Endodermal cell (in vitro differentiated cells): ENCODE measurements at regions not wholly inside any gene's neighbourhood (a gene's known extent, or its start where the extent isn't known, plus 50 kb on each side); places are given as distances from the start of the nearest gene placed in this dataset.
"Not testable (repeated sequence)": the region's sequence is repeated elsewhere in the genome, so short reads cannot be mapped to it uniquely, and the experiment has no call there.

Experiments
- DNase-seq: peaks from one replicate; pipeline ENCODE4 v3.0.0-alpha.2; 2017
- H3K27ac ChIP-seq: 2 replicates; pipeline ENCODE4 v1.5.1; 2013; ENCODE audit warnings: mild to moderate bottlenecking, low read depth, low read length, moderate library complexity
- H3K27me3 ChIP-seq: 2 replicates; pipeline ENCODE4 v1.6.1; 2013; ENCODE audit warnings: mild to moderate bottlenecking, low read length, moderate library complexity; ENCODE audit not compliant: insufficient read depth, control insufficient read depth, poor library complexity, severe bottlenecking
- H3K36me3 ChIP-seq: 2 replicates; pipeline ENCODE4 v1.7.0; 2013; ENCODE audit warnings: mild to moderate bottlenecking, low read length, moderate library complexity; ENCODE audit not compliant: control insufficient read depth, insufficient read depth
- H3K4me1 ChIP-seq: one replicate; pipeline ENCODE4 v1.7.0; 2013; ENCODE audit warnings: low read length; ENCODE audit not compliant: control insufficient read depth, insufficient read depth
- H3K4me3 ChIP-seq: 2 replicates; pipeline ENCODE4 v1.5.1; 2013; ENCODE audit warnings: mild to moderate bottlenecking, low read length, moderate library complexity
- H3K9ac ChIP-seq: 2 replicates; pipeline ENCODE4 v1.6.1; 2013; ENCODE audit warnings: mild to moderate bottlenecking, low read length, moderate library complexity; ENCODE audit not compliant: poor library complexity, severe bottlenecking; ENCODE audit errors: extremely low read depth
- H3K9me3 ChIP-seq: 2 replicates; pipeline ENCODE4 v1.6.1; 2013; ENCODE audit warnings: mild to moderate bottlenecking, low read length, moderate library complexity; ENCODE audit not compliant: control insufficient read depth
- H3K27ac Mint-ChIP-seq: 2 replicates; pipeline ENCODE4 v1.8.0; 2020; ENCODE audit warnings: mixed read lengths
- H3K27me3 Mint-ChIP-seq: 2 replicates; pipeline ENCODE4 v1.8.0; 2021; ENCODE audit warnings: mild to moderate bottlenecking, mixed read lengths; ENCODE audit not compliant: insufficient read depth
- H3K36me3 Mint-ChIP-seq: 2 replicates; pipeline ENCODE4 v1.8.0; 2020; ENCODE audit warnings: low read depth, mixed read lengths
- H3K4me1 Mint-ChIP-seq: 2 replicates; pipeline ENCODE4 v1.8.0; 2020; ENCODE audit warnings: mixed read lengths
- H3K4me3 Mint-ChIP-seq: 2 replicates; pipeline ENCODE4 v1.8.0; 2020; ENCODE audit warnings: mild to moderate bottlenecking, moderate library complexity, mixed read lengths
- H3K9me3 Mint-ChIP-seq: 2 replicates; pipeline ENCODE4 v1.8.0; 2020; ENCODE audit warnings: mild to moderate bottlenecking, mixed read lengths
- WGBS, 2 experiments: methylation state at CpG; one replicate each; pipeline versions ENCODE4 v1.1.5 to v1.1.7; 2013; ENCODE audit warnings: missing lambda C conversion rate in 2 of 2, mixed read lengths in 1 of 2; ENCODE audit not compliant: insufficient coverage in 1 of 2, insufficient read length in 1 of 2; 5-methylcytosine and 5-hydroxymethylcytosine counted together

GRCh38 chr9:62907866-62908265 lies 1718.0 kb downstream of the SPATA31A7 start:
- not testable (repeated sequence) for H3K27ac ChIP-seq, H3K4me1 ChIP-seq, H3K27ac Mint-ChIP-seq, H3K9me3 Mint-ChIP-seq, H3K36me3 ChIP-seq, H3K4me3 Mint-ChIP-seq, DNase-seq, H3K9me3 ChIP-seq, H3K27me3 ChIP-seq, H3K4me3 ChIP-seq, H3K4me1 Mint-ChIP-seq, H3K9ac ChIP-seq, H3K36me3 Mint-ChIP-seq, H3K27me3 Mint-ChIP-seq
- 99% methylated on average over 4 of the region's 11 CpGs; no CpG with 5 or more reads in 1 of the 2 experiments for WGBS, 2 experiments

- not testable (repeated sequence) for H3K36me3 Mint-ChIP-seq, H3K27me3 Mint-ChIP-seq, H3K4me3 ChIP-seq, DNase-seq, H3K36me3 ChIP-seq, H3K9ac ChIP-seq, H3K9me3 ChIP-seq, H3K9me3 Mint-ChIP-seq, H3K4me1 ChIP-seq, H3K4me1 Mint-ChIP-seq, H3K4me3 Mint-ChIP-seq, H3K27ac ChIP-seq, H3K27me3 ChIP-seq, H3K27ac Mint-ChIP-seq
- WGBS, 2 experiments: 72% methylated on average over 2 of the region's 4 CpGs; no CpG with 5 or more reads in 1 of the 2 experiments
Observed at GRCh38 chr9:62908271-62908670, 1718.4 kb downstream of the SPATA31A7 start.

GRCh38 chr9:62909447-62909846 lies 1719.6 kb downstream of the SPATA31A7 start:
- not testable (repeated sequence) for H3K9me3 Mint-ChIP-seq, DNase-seq, H3K36me3 Mint-ChIP-seq, H3K36me3 ChIP-seq, H3K27me3 Mint-ChIP-seq, H3K27me3 ChIP-seq, H3K27ac Mint-ChIP-seq, H3K27ac ChIP-seq, H3K9ac ChIP-seq, H3K4me1 Mint-ChIP-seq, H3K9me3 ChIP-seq, H3K4me3 ChIP-seq, H3K4me3 Mint-ChIP-seq, H3K4me1 ChIP-seq
- WGBS, 2 experiments: 67 to 79% methylated on average over 1 to 3 of the region's 8 CpGs

GRCh38 chr9:62912278-62912677 lies 1722.4 kb downstream of the SPATA31A7 start:
- not testable (repeated sequence) for H3K36me3 Mint-ChIP-seq
- WGBS, 2 experiments: no CpG with 5 or more reads among the region's 4 CpGs

GRCh38 chr9:62915168-62915567 lies 1725.3 kb downstream of the SPATA31A7 start:
- WGBS, 2 experiments: 56 to 67% methylated on average over 3 to 7 of the region's 21 CpGs
- not testable (repeated sequence) for DNase-seq

More at GRCh38 chr9:62912278-62912677, 1722.4 kb downstream of the SPATA31A7 start:
- not testable (repeated sequence) for H3K4me3 ChIP-seq, H3K9me3 Mint-ChIP-seq, H3K4me3 Mint-ChIP-seq, H3K27me3 ChIP-seq, H3K9me3 ChIP-seq, H3K9ac ChIP-seq, H3K4me1 ChIP-seq, H3K36me3 ChIP-seq, H3K27ac Mint-ChIP-seq, H3K27ac ChIP-seq, DNase-seq, H3K4me1 Mint-ChIP-seq
- H3K27me3 Mint-ChIP-seq: peaks cover 10% of the 10 kb centered on the region

GRCh38 chr9:62915661-62916060 lies 1725.8 kb downstream of the SPATA31A7 start:
- not testable (repeated sequence) for H3K4me1 ChIP-seq, DNase-seq, H3K4me3 Mint-ChIP-seq, H3K27me3 ChIP-seq, H3K4me3 ChIP-seq, H3K27ac Mint-ChIP-seq, H3K9ac ChIP-seq, H3K9me3 ChIP-seq, H3K27ac ChIP-seq, H3K36me3 Mint-ChIP-seq, H3K36me3 ChIP-seq, H3K9me3 Mint-ChIP-seq, H3K4me1 Mint-ChIP-seq
- no CpG with 5 or more reads among the region's 32 CpGs for WGBS, 2 experiments
- peaks cover 11% of the 10 kb centered on the region for H3K27me3 Mint-ChIP-seq

More at GRCh38 chr9:62915168-62915567, 1725.3 kb downstream of the SPATA31A7 start:
- H3K9me3 Mint-ChIP-seq, H3K27ac Mint-ChIP-seq, H3K27ac ChIP-seq, H3K36me3 ChIP-seq, H3K4me1 Mint-ChIP-seq, H3K27me3 ChIP-seq, H3K9ac ChIP-seq, H3K4me3 ChIP-seq, H3K4me1 ChIP-seq, H3K36me3 Mint-ChIP-seq, H3K9me3 ChIP-seq, H3K4me3 Mint-ChIP-seq: not testable (repeated sequence)
- peaks cover 11% of the 10 kb centered on the region for H3K27me3 Mint-ChIP-seq

GRCh38 chr9:62918648-62919385 lies 1729.0 kb downstream of the SPATA31A7 start:
- not testable (repeated sequence) for H3K9me3 Mint-ChIP-seq, H3K27me3 ChIP-seq, H3K27ac ChIP-seq, H3K36me3 Mint-ChIP-seq, H3K4me1 Mint-ChIP-seq, H3K36me3 ChIP-seq, H3K4me3 Mint-ChIP-seq, H3K9ac ChIP-seq, H3K27ac Mint-ChIP-seq, H3K4me3 ChIP-seq, DNase-seq, H3K9me3 ChIP-seq, H3K4me1 ChIP-seq
- peaks cover 17% of the 10 kb centered on the region for H3K27me3 Mint-ChIP-seq
- WGBS, 2 experiments: 84% methylated on average over 3 of the region's 3 CpGs; no CpG with 5 or more reads in 1 of the 2 experiments
